HG03354 (cell line): ENCODE measurements at regions not wholly inside any gene's neighbourhood (a gene's known extent, or its start where the extent isn't known, plus 50 kb on each side); places are given as distances from the start of the nearest gene placed in this dataset.
"Not testable (repeated sequence)": the region's sequence is repeated elsewhere in the genome, so short reads cannot be mapped to it uniquely, and the experiment has no call there.

ENCODE experiments used
- ATAC-seq: cut with Tn5 transposase; IDR thresholded peaks from one replicate; pipeline ENCODE4 v1.9.1; 2021; ENCODE audit warnings: mild to moderate bottlenecking; ENCODE audit not compliant: unreplicated experiment, poor library complexity, severe bottlenecking

- ATAC-seq: no peak
These were observed 365.4 kb downstream of the HTR1B start for GRCh38 chr6:77097940-77098339.

GRCh38 chr6:77095936-77096627 is 367.2 kb downstream of the HTR1B start:
- no peak for ATAC-seq

GRCh38 chr6:77094821-77095220 is 368.5 kb downstream of the HTR1B start:
- no peak for ATAC-seq

GRCh38 chr6:77092971-77093370 is 370.3 kb downstream of the HTR1B start:
- no peak for ATAC-seq

- ATAC-seq: no peak
These were observed 373.5 kb downstream of the HTR1B start for GRCh38 chr6:77089776-77090175.

GRCh38 chr6:77087794-77088318 is 375.4 kb downstream of the HTR1B start:
- not testable (repeated sequence) for ATAC-seq

- ATAC-seq: no peak
These were observed 389.1 kb downstream of the HTR1B start for GRCh38 chr6:77074037-77074713.

- ATAC-seq: no peak
These were observed 389.9 kb downstream of the HTR1B start for GRCh38 chr6:77073410-77073760.

- ATAC-seq: no peak
These were observed 390.4 kb downstream of the HTR1B start for GRCh38 chr6:77072694-77073409.

GRCh38 chr6:77063494-77063893 is 399.8 kb downstream of the HTR1B start:
- ATAC-seq: no peak

- ATAC-seq: no peak
These were observed 407.6 kb downstream of the HTR1B start for GRCh38 chr6:77055711-77056110.

- no peak for ATAC-seq
These were observed 422.6 kb downstream of the HTR1B start for GRCh38 chr6:77040568-77041195.

GRCh38 chr6:77038807-77039206 is 424.5 kb downstream of the HTR1B start:
- ATAC-seq: no peak

GRCh38 chr6:77037439-77037838 is 425.9 kb downstream of the HTR1B start:
- no peak for ATAC-seq

GRCh38 chr6:77036400-77036799 is 426.9 kb downstream of the HTR1B start:
- ATAC-seq: no peak

GRCh38 chr6:77034161-77034560 is 429.1 kb downstream of the HTR1B start:
- ATAC-seq: no peak

GRCh38 chr6:77030929-77031674 is 432.2 kb downstream of the HTR1B start:
- ATAC-seq: no peak

- no peak for ATAC-seq
These were observed 436.9 kb downstream of the HTR1B start for GRCh38 chr6:77026341-77026740.

GRCh38 chr6:77025736-77026223 is 437.5 kb downstream of the HTR1B start:
- no peak for ATAC-seq
